Colonic mucosa (tissue), 4 donors: ENCODE measurements at regions not wholly inside any gene's neighbourhood (a gene's known extent, or its start where the extent isn't known, plus 50 kb on each side); places are given as distances from the start of the nearest gene placed in this dataset.

Experiments used
- DNase-seq: peaks from one replicate; pipeline ENCODE4 v3.0.0-alpha.2; 2020
- H3K27ac ChIP-seq: fragments of 200-600 bp; one replicate; pipeline ENCODE4 v1.8.0; 2021
- H3K27me3 ChIP-seq: fragments of 200-600 bp; one replicate; pipeline ENCODE4 v1.8.0; 2021
- H3K36me3 ChIP-seq: fragments of 200-600 bp; one replicate; pipeline ENCODE4 v1.8.0; 2021
- H3K4me1 ChIP-seq: fragments of 200-600 bp; one replicate; pipeline ENCODE4 v1.8.0; 2021; ENCODE audit warnings: mild to moderate bottlenecking
- H3K4me3 ChIP-seq: fragments of 200-600 bp; one replicate; pipeline ENCODE4 v1.8.0; 2021
- H3K9ac ChIP-seq, 2 donors: one replicate each; pipeline ENCODE4 v1.7.0; 2013; ENCODE audit warnings: control low read depth in 2 of 2, low read depth in 2 of 2, low read length in 2 of 2
- H3K9me3 ChIP-seq: fragments of 200-600 bp; one replicate; pipeline ENCODE4 v1.8.0; 2021
- intact Hi-C: fragments of 100-400 bp; cut with DNase I; formaldehyde crosslinking; loops from one replicate; pipeline ENCODE4 v1.14.1; 2022
- TF ChIP-seq, protein P1 (sequence below): fragments of 200-600 bp; IDR thresholded peaks from one replicate; pipeline ENCODE4 v1.8.0; 2022; ENCODE audit warnings: antibody characterized with exemption, mild to moderate bottlenecking
- donor health status: healthy.
- donor health status: DM: no; HTN: no; CAD: no.
- donor health status: DM: no; HTN: no; CAD: no.

- Histone ChIP-seq H3K27ac (no peak overlapping the region), H3K27me3 (no peaks in the 10 kb centered on the region), H3K9ac (no peak overlapping the region), H3K9me3 (no peaks in the 10 kb centered on the region), H3K4me1 (no peaks in the 10 kb centered on the region), H3K4me3 (no peak overlapping the region), H3K36me3 (no peaks in the 10 kb centered on the region)
- intact Hi-C loops, result no loop called here
- TF ChIP-seq, protein P1, sequence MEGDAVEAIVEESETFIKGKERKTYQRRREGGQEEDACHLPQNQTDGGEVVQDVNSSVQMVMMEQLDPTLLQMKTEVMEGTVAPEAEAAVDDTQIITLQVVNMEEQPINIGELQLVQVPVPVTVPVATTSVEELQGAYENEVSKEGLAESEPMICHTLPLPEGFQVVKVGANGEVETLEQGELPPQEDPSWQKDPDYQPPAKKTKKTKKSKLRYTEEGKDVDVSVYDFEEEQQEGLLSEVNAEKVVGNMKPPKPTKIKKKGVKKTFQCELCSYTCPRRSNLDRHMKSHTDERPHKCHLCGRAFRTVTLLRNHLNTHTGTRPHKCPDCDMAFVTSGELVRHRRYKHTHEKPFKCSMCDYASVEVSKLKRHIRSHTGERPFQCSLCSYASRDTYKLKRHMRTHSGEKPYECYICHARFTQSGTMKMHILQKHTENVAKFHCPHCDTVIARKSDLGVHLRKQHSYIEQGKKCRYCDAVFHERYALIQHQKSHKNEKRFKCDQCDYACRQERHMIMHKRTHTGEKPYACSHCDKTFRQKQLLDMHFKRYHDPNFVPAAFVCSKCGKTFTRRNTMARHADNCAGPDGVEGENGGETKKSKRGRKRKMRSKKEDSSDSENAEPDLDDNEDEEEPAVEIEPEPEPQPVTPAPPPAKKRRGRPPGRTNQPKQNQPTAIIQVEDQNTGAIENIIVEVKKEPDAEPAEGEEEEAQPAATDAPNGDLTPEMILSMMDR, result no peak
- no peak for DNase-seq
Measured at GRCh38 chr4:123921339-123921738, 524.7 kb downstream of the SPRY1 start.

DNA sequence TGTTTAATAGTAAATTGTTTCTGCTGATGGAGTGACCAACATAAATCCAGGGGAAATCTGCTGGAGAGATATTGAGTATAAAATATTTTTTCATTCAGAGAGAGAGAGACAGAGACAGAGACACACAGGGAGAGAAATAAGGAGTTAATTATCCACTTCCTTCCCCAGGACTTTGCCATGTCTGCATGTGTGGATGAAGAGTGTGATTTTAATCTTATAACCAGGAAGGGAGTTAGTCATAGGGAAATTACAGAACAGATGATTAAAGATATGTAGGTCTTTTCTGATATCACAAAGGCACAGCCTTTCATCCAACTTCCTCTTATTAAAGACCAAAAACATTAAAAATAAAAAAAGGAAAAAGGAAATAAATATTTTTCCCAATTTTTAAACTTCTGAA lies 526.3 kb downstream of the SPRY1 start:
- intact Hi-C loops, result no loop called here
- no peaks in the 10 kb centered on the region for H3K27me3 ChIP-seq
- no peak overlapping the region for H3K9ac ChIP-seq

GRCh38 chr4:123924536-123924935 lies 527.9 kb downstream of the SPRY1 start:
- no peak overlapping the region for H3K9ac ChIP-seq
- intact Hi-C loops, result no loop called here
- DNase-seq, result no peak
- H3K27ac ChIP-seq, result no peak overlapping the region
- H3K36me3 ChIP-seq, result no peaks in the 10 kb centered on the region
- no peaks in the 10 kb centered on the region for H3K9me3 ChIP-seq
- no peaks in the 10 kb centered on the region for H3K4me1 ChIP-seq
- no peaks in the 10 kb centered on the region for H3K27me3 ChIP-seq
- no peak overlapping the region for H3K4me3 ChIP-seq
- TF ChIP-seq, protein P1, result no peak

More for the DNA sequence above, 526.3 kb downstream of the SPRY1 start:
- no peak for DNase-seq
- Histone ChIP-seq H3K4me1 (no peaks in the 10 kb centered on the region), H3K9me3 (no peaks in the 10 kb centered on the region), H3K36me3 (no peaks in the 10 kb centered on the region), H3K27ac (no peak overlapping the region), H3K4me3 (no peak overlapping the region)
- TF ChIP-seq, protein P1, result no peak

DNA sequence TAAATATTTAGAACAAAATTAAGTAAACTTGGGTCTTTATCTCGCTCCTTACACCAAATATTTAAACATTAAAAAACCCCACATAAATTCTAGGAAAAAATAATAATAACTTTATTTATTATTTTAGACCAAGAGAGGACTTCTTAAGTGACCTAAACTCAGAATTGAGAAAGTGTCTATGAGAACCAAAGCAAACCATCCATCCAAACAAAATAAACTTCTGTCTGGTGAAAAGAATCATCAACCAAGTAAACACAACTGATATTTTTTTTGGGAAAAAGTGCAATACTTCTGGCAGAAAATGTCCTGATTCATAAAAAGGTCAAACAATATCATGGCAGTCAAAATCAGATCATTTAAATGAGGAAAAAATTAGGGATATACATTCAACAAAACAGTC lies 533.0 kb downstream of the SPRY1 start:
- no peaks in the 10 kb centered on the region for H3K4me1 ChIP-seq

DNA sequence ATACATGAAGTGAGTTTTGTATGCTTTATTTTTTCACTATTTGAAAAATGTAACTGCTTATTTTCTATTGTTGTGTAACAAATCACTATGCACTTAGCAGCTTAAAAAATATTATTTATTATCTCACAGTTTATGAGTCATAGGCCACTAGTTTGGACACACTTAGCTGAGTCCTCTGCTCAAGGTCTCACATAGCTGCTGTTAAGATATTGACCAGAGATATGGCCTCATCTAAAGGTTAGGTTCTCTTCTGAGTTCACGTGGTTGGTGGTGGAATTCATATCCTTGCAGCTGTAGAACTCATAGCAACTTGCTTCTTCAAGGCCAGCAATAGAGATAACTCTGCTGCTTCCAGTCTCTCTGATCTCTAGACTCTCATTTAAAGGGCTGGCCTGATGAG lies 534.4 kb downstream of the SPRY1 start:
- intact Hi-C loops, result no loop called here
- Histone ChIP-seq H3K9me3 (no peaks in the 10 kb centered on the region), H3K4me3 (no peak overlapping the region), H3K4me1 (no peaks in the 10 kb centered on the region), H3K9ac (no peak overlapping the region), H3K36me3 (no peaks in the 10 kb centered on the region), H3K27me3 (no peaks in the 10 kb centered on the region), H3K27ac (no peak overlapping the region)
- DNase-seq, result no peak
- TF ChIP-seq, protein P1, result no peak

More for the DNA sequence above, 533.0 kb downstream of the SPRY1 start:
- H3K9me3 ChIP-seq, result no peaks in the 10 kb centered on the region
- intact Hi-C loops, result no loop called here
- TF ChIP-seq, protein P1, result no peak
- no peak overlapping the region for H3K27ac ChIP-seq
- H3K9ac ChIP-seq, result no peak overlapping the region
- H3K4me3 ChIP-seq, result no peak overlapping the region
- DNase-seq, result no peak
- no peaks in the 10 kb centered on the region for H3K27me3 ChIP-seq
- no peaks in the 10 kb centered on the region for H3K36me3 ChIP-seq

DNA sequence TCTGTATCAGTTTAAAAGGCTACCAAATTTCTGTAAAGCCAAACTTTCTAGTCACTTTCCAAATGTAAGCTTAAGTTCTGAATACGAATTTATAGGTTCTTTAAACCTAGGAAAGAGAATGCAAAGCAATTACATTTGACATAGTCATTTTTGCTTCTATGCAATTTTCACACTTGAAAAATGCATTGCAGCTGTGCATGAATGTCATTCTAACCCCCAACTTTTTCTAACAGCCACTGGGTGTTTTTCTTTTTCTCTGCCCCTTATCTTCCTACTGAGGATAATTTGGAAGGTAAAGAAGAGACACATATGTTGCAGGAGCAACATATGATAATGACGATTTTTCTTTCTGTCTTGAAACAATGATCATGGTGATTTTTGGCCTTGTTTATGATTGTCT lies 537.5 kb downstream of the SPRY1 start:
- no peak overlapping the region for H3K9ac ChIP-seq
- no peaks in the 10 kb centered on the region for H3K9me3 ChIP-seq
- H3K4me1 ChIP-seq, result no peaks in the 10 kb centered on the region
- H3K36me3 ChIP-seq, result no peaks in the 10 kb centered on the region
- DNase-seq, result no peak
- H3K4me3 ChIP-seq, result no peak overlapping the region
- TF ChIP-seq, protein P1, result no peak
- intact Hi-C loops, result no loop called here
- no peak overlapping the region for H3K27ac ChIP-seq
- H3K27me3 ChIP-seq, result no peaks in the 10 kb centered on the region
